OCI-LY3 (cell line): ENCODE measurements at regions not wholly inside any gene's neighbourhood (a gene's known extent, or its start where the extent isn't known, plus 50 kb on each side); places are given as distances from the start of the nearest gene placed in this dataset.

Experiments
- CTCF ChIP-seq: fragments of 200-600, 300-600 bp; sonication (generic); IDR thresholded peaks from 2 replicates; pipeline ENCODE4 v1.5.1; 2014; ENCODE audit warnings: antibody characterized with exemption, low read length, low read depth
- EZH2phosphoT487 ChIP-seq: fragments of 200-600 bp; shearing (Covaris generic); IDR thresholded peaks from 2 replicates; pipeline ENCODE4 v1.6.1; 2018; ENCODE audit warnings: antibody characterized with exemption, mixed run types, low read depth

GRCh38 chr18:30175621-30176225, 866.8 kb downstream of the DSC3 start:
- no peak for TF ChIP-seq CTCF
- TF ChIP-seq EZH2phosphoT487 = no peak
